Esophagus (tissue), 2 donors: ENCODE measurements at regions not wholly inside any gene's neighbourhood (a gene's known extent, or its start where the extent isn't known, plus 50 kb on each side); places are given as distances from the start of the nearest gene placed in this dataset.

Experiments used
- H3K27ac ChIP-seq, 2 donors: one replicate each; pipeline ENCODE4 v1.5.1; 2013; ENCODE audit warnings: low read depth in 2 of 2, mild to moderate bottlenecking in 2 of 2, inconsistent platforms in 1 of 2, low read length in 1 of 2, moderate library complexity in 1 of 2
- H3K27me3 ChIP-seq, 2 donors: one replicate each; pipeline ENCODE4 v1.6.1; 2013; ENCODE audit warnings: low read length in 2 of 2, control low read depth in 1 of 2, mild to moderate bottlenecking in 1 of 2; ENCODE audit not compliant: insufficient read depth in 2 of 2, control insufficient read depth in 1 of 2
- H3K36me3 ChIP-seq, 2 donors: one replicate each; pipeline ENCODE4 v1.6.1; 2013; ENCODE audit warnings: low read length in 1 of 2; ENCODE audit not compliant: control insufficient read depth in 2 of 2, insufficient read depth in 2 of 2
- H3K4me1 ChIP-seq, 2 donors: one replicate each; pipeline ENCODE4 v1.6.1; 2013; ENCODE audit warnings: low read length in 1 of 2; ENCODE audit not compliant: control insufficient read depth in 2 of 2, insufficient read depth in 2 of 2
- H3K4me3 ChIP-seq, 2 donors: one replicate each; pipeline ENCODE4 v1.5.1; 2013; ENCODE audit warnings: low read length in 2 of 2, mild to moderate bottlenecking in 2 of 2, low read depth in 1 of 2, moderate library complexity in 1 of 2
- H3K9me3 ChIP-seq, 2 donors: one replicate each; pipeline ENCODE4 v1.6.1; 2013; ENCODE audit warnings: mild to moderate bottlenecking in 2 of 2, low read depth in 1 of 2, low read length in 1 of 2, moderate library complexity in 1 of 2; ENCODE audit not compliant: control insufficient read depth in 2 of 2, insufficient read depth in 1 of 2
- WGBS, 2 donors: extraction: QIAGEN DNeasy Blood & Tissue Kit; methylation state at CpG; one replicate each; pipeline ENCODE4 v1.1.7; 2013; 5-methylcytosine and 5-hydroxymethylcytosine counted together
- donor health status: healthy with polysubstance abuse.
- donor health status: Bipolar disorder and iron deficiency.

DNA sequence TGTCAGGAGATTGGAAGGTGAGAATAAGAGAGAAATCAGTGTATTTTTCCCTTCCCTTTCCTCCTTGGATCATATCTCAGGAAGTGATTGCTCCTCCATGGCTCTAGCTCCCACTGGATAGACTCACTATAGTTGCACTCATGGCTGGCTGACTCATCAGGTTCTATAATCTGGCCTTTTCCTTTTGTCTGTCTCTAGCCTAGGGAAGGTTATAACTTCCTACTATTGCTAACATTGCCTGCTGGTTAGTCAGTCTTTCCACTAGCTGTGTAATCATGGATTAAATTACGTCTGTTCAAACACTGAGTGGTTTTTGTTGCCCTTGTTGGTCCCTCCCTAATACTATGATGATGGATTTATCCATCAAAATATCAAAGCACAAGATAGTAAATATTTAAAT, 195.5 kb upstream of the VEGFC start:
- H3K27me3 ChIP-seq: no peaks in the 10 kb centered on the region

DNA sequence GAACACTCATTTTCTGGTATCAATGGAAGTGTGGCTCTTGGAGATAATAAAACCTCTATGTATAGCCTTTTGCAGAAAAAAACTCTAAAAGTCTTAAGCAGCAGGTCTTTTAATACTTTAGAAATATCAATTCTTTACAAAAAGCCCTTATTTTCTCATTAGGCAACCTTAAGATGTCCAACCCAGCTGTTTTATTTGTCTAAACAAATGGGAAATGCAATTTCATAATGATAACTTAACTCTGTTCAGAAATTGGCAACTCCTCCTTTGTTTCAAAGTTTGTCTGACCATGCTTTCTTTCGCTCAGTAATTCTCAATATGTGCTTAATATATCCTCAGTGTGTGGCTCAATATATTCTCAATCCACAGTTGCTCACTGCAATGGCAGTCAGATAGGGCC, 196.5 kb upstream of the VEGFC start:
- H3K36me3 ChIP-seq: no peaks in the 10 kb centered on the region
- H3K9me3 ChIP-seq: no peaks in the 10 kb centered on the region
- no peaks in the 10 kb centered on the region for H3K4me1 ChIP-seq
- no peak overlapping the region for H3K4me3 ChIP-seq
- H3K27me3 ChIP-seq: no peaks in the 10 kb centered on the region
- no peak overlapping the region for H3K27ac ChIP-seq
- WGBS, 2 donors: 77 to 84% methylated on average over 1 of the region's 1 CpG

More for the DNA sequence above, 195.5 kb upstream of the VEGFC start:
- WGBS, 2 donors: 6 to 11% methylated on average over 1 of the region's 1 CpG
- Histone ChIP-seq H3K9me3 (no peaks in the 10 kb centered on the region), H3K36me3 (no peaks in the 10 kb centered on the region), H3K4me1 (no peaks in the 10 kb centered on the region), H3K4me3 (no peak overlapping the region), H3K27ac (no peak overlapping the region)

DNA sequence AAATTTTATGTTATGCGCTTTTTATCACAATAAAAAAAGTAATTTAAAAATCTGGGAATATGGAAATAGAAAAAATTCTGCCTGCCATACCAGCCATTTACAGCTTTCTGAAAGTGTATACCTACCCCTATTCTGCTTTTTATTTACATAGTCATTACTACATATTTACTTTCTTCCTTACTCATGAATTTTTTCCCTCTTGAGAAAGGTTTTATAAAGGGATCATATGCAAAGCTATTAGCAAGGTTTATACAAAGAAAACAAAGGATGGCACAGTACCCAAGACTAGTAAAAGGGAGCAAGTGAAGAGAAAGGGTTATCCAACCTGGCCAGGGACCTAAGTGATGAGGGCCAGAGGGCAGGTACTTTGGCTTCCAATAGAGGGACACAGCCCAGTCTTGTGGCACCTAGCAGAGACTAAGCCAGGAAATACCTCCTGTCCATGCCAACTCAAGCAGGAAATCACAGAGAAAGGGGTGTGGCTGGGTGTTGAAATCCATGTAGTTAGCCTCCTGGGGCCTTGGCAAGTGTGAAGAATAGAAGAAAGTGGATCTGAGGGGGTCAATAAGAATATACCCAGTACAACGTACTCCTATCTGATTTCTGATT, 207.3 kb upstream of the VEGFC start:
- no peaks in the 10 kb centered on the region for H3K9me3 ChIP-seq
- H3K27me3 ChIP-seq: no peaks in the 10 kb centered on the region
- H3K4me1 ChIP-seq: peaks cover 0 to 2% of the 10 kb centered on the region in 2 donors
- no peak overlapping the region for H3K27ac ChIP-seq
- WGBS, 2 donors: 65 to 71% methylated on average over 2 of the region's 2 CpGs
- H3K4me3 ChIP-seq: no peak overlapping the region
- no peaks in the 10 kb centered on the region for H3K36me3 ChIP-seq

DNA sequence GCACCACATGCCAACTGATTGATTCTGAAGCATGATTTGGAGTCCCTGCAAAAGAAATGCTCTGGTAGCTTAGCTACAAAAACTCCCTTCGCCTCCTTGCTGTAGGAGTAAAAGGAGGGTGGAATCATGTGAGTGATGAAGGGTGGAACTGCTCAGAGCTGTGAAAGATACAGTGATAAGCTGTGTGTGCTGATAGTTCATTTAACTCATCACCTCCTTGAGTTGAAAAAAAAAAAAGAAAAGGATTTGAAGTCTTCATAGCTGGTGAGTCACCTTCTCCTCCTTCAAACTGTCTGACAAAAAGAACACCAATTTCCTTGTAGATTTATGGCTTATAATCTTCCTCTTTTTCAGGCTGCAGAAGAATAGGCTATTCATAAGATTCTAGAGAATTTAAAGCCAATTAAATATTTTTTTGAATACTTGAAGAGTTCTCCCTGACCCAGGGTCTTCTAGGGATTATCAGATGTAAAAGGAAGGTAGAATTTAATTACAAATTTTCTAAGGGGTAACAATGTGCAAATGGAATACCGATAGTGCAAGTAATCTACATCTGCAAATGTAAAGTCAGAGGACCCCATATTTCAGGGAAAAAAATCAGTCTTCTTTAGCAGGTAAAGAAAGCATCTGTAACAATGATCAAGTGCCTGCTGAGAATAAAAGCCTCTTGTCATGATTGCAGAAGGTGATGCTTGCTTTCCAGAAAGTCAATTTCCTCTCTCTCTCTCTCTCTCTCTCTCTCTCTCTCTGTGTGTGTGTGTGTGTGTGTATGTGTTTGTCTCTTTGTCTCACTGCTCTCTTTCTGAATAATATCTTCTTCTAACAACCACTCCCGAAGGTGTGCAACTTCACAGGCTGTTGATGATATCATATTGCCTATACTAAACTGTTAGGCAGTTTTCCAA, 208.8 kb upstream of the VEGFC start:
- no peaks in the 10 kb centered on the region for H3K9me3 ChIP-seq
- no peak overlapping the region for H3K4me3 ChIP-seq
- 62 to 64% methylated on average over 3 of the region's 3 CpGs for WGBS, 2 donors
- H3K4me1 ChIP-seq: peaks cover 0 to 2% of the 10 kb centered on the region in 2 donors
- H3K27me3 ChIP-seq: no peaks in the 10 kb centered on the region
- no peaks in the 10 kb centered on the region for H3K36me3 ChIP-seq
- no peak overlapping the region for H3K27ac ChIP-seq

DNA sequence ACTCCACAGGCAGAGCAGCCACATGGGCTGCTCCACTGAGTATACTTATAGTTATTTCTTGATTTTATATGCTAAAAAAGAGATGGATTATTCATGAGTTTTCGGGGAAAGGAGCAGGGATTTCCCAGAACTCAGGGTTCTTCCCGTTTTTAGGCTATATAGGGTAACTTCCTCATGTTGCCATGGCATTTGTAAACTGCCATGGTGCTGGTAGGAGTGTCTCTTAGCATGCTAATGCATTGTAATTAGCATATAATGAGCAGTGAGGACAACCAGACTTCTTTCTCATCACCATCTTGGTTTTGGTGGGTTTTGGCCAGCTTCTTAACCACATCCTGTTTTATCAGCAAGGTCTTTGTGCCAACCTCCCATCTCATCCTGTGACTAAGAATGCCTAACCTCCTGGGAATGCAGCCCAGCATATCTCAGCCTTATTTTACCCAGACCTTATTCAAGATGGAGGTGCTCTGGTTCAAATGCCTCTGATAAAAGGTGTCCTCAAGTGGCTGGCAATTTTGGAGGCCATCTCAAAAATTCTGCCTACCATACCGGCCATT, 213.0 kb upstream of the VEGFC start:
- Histone ChIP-seq H3K27ac (no peak overlapping the region), H3K27me3 (no peaks in the 10 kb centered on the region), H3K36me3 (no peaks in the 10 kb centered on the region), H3K4me3 (no peak overlapping the region), H3K4me1 (peaks cover 0 to 2% of the 10 kb centered on the region in 2 donors), H3K9me3 (no peaks in the 10 kb centered on the region)
- WGBS, 2 donors: 57 to 69% methylated on average over 3 of the region's 3 CpGs

DNA sequence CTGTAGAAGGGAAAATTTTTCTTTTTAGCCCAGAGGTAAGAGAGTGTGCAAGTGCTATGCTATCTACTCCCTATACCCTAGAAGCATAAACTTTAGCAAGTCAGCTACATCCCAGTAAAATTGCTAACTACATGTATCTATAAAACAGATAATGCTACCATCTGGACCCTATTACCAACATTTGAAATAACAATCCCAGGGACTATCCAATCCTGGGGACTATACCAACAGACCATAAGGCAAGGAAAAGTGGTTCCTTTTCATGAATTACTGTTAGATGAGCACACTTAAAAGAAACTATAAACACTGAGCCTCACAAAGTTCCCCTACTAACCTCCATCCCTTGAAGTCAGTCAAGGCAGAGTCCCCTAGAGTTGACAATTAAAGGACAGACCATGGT, 213.6 kb upstream of the VEGFC start:
- Histone ChIP-seq H3K27ac (no peak overlapping the region), H3K4me3 (no peak overlapping the region), H3K9me3 (no peaks in the 10 kb centered on the region), H3K4me1 (no peaks in the 10 kb centered on the region), H3K36me3 (no peaks in the 10 kb centered on the region), H3K27me3 (no peaks in the 10 kb centered on the region)

DNA sequence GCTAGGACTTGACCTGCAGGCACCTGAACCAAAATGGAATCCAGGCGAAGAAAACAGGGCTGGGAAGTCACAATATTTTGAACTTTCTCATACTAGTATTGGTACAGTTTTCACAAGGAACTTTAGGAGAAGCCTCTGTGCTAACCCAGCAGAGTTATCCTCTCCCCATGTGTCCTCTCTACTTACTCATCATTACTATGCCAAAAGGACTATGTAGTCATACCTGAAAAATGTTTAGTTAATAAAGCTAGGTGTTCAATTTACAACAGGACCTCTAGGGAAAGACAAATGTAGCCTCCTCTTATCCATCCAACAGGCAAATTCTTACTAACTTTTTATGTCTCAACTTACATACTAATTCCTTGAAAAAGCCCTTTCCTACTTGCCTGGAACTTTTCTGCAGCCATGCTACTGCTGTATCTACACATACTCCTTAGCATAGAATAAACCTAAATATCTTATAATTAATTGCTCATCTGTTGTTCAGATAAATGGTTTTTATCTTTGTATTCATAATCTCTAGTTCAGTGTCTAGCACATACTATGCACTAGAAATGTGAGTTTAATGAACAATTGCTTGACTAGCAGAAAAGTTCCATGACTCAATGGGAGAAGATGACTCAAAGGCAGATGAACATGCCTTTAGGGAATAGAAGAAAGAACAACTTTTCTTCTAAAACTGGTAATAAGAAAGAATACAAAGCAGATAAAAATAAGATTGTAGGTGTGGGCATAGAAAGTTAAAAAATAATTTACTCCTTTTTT, 215.5 kb upstream of the VEGFC start:
- Histone ChIP-seq H3K9me3 (peaks cover 0 to under 1% of the 10 kb centered on the region in 2 donors), H3K27me3 (no peaks in the 10 kb centered on the region), H3K36me3 (no peaks in the 10 kb centered on the region), H3K27ac (no peak overlapping the region), H3K4me3 (no peak overlapping the region), H3K4me1 (no peaks in the 10 kb centered on the region)
- 79 to 91% methylated on average over 1 of the region's 1 CpG for WGBS, 2 donors

DNA sequence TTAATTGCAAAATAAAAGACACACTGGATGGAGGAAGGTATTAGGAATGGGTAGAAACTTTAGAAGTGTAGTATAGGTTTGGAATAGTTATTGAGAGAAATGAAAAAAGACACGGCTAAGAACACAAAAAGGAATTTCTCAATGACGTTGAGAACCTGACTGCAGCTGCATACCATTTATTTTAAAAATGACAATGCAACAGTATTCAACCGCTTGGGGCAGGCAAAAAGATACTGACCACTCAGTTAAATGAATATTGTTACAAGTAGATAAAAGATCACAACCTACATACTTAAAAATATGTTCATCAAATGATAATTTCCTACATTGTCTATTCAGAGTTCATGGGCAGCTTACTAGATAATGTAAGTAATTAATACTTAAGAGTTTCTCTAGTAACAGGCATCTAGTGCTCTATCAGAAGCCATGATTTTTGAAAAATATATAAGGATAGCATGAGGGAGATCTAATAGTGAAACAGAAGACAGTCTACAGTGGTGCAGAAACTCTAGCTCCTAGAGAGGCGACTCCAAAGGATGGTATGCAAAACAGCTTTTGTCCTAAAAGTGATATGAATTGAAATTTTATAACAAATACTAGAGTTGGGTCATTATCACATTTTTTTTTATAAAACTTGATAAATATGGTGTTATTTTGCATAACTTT, 216.2 kb upstream of the VEGFC start:
- Histone ChIP-seq H3K27me3 (no peaks in the 10 kb centered on the region), H3K4me3 (no peak overlapping the region), H3K4me1 (no peaks in the 10 kb centered on the region), H3K27ac (no peak overlapping the region), H3K9me3 (peaks cover 0 to 5% of the 10 kb centered on the region in 2 donors), H3K36me3 (no peaks in the 10 kb centered on the region)
- 73 to 76% methylated on average over 4 of the region's 4 CpGs for WGBS, 2 donors

DNA sequence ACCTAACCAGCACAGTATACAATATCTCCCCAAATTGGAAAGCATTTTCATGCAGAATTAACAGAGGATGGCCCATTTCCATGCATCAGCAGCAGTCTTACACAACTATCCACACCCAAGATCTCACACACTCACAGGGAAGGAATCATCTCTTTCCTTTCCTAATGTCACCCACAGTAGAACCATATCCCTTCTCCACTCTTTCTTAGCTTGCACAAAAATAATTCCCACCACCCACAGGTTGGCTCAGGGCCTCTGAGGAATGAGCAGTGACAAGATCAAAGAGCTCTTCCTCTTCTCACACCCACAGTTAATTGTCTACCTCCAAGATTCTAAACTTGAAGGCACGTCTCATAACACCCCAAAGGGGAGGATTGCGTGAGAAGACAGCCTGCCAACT, 217.7 kb upstream of the VEGFC start:
- H3K27me3 ChIP-seq: no peaks in the 10 kb centered on the region
- no peaks in the 10 kb centered on the region for H3K4me1 ChIP-seq
- WGBS, 2 donors: 26 to 44% methylated on average over 2 of the region's 2 CpGs
- H3K4me3 ChIP-seq: no peak overlapping the region
- peaks cover 0 to 5% of the 10 kb centered on the region in 2 donors for H3K9me3 ChIP-seq
- no peak overlapping the region for H3K27ac ChIP-seq
- no peaks in the 10 kb centered on the region for H3K36me3 ChIP-seq
